Tibial nerve (tissue), 4 donors: ENCODE measurements at regions not wholly inside any gene's neighbourhood (a gene's known extent, or its start where the extent isn't known, plus 50 kb on each side); places are given as distances from the start of the nearest gene placed in this dataset.

Experiments used
- DNase-seq, 2 donors: peaks; one replicate each; pipeline ENCODE4 v3.0.0-alpha.2; 2019; ENCODE audit warnings: low spot score in 2 of 2
- H3K27ac ChIP-seq, 4 donors: fragments of 200-600 bp; sonication (generic) in 3 of 4; one replicate each; pipeline ENCODE4 v1.5.1; 2017 to 2019; ENCODE audit warnings: mild to moderate bottlenecking in 1 of 4
- H3K27me3 ChIP-seq, 2 donors: fragments of 200-600 bp; sonication (generic) in 1 of 2; one replicate each; pipeline versions ENCODE4 v1.5.1 to v1.6.0; 2017 to 2019
- H3K36me3 ChIP-seq, 3 donors: fragments of 200-600 bp; sonication (generic); one replicate each; pipeline ENCODE4 v1.5.1; 2018 to 2019
- H3K4me1 ChIP-seq, 4 donors: fragments of 200-600 bp; sonication (generic) in 3 of 4; one replicate each; pipeline ENCODE4 v1.5.1; 2017 to 2019
- H3K4me3 ChIP-seq, 4 donors: fragments of 200-600 bp; sonication (generic) in 3 of 4; one replicate each; pipeline ENCODE4 v1.5.1; 2017 to 2019; ENCODE audit warnings: mild to moderate bottlenecking in 1 of 4, moderate library complexity in 1 of 4
- H3K9me3 ChIP-seq, 4 donors: fragments of 200-600 bp; sonication (generic) in 3 of 4; one replicate each; pipeline ENCODE4 v1.5.1; 2017 to 2019
- CTCF ChIP-seq, 5 experiments: fragments of 200-600 bp in 3 of 5; fragments of 450-650 bp in 2 of 5; sonication (generic) in 3 of 5; IDR thresholded peaks; one replicate each; pipeline ENCODE4 v1.5.1; 2016 to 2019; ENCODE audit warnings: antibody characterized with exemption in 5 of 5, mild to moderate bottlenecking in 3 of 5, moderate library complexity in 2 of 5
- EP300 ChIP-seq, 2 donors: sonication (generic); formaldehyde crosslinking; IDR thresholded peaks; one replicate each; pipeline ENCODE4 v1.6.1; 2017; ENCODE audit warnings: antibody characterized with exemption in 2 of 2, mild to moderate bottlenecking in 1 of 2
- POLR2A ChIP-seq, 2 donors: fragments of 450-650 bp; IDR thresholded peaks; one replicate each; pipeline ENCODE4 v1.6.1; 2017; ENCODE audit warnings: antibody characterized with exemption in 2 of 2, mild to moderate bottlenecking in 2 of 2, moderate library complexity in 2 of 2
- WGBS, 2 donors: methylation state at CpG; one replicate each; pipeline ENCODE4 v1.1.5; 2018; 5-methylcytosine and 5-hydroxymethylcytosine counted together

GRCh38 chr7:152979376-152979775 lies 219.8 kb downstream of the ACTR3B start:
- H3K27me3 ChIP-seq: no peaks in the 10 kb centered on the region
- DNase-seq: no peak

DNA sequence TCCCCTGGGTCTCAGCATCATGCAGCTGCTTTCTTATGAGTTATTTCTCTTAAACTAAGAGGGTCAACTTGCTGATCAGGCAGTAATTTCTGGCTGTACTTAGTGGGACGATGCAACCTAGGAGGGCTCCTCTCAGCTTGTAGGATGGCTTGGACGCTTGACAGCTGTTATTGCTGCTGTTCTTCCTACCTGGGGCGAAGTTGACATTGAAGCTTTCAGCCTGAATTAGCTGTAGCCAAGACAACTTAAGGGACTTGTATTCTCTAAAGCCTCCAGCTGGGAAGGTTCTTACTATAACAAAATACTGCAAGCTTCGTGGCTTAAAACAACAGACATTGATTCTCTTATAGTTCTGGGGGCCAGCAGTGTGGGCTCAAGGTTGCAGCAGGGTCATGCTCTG lies 224.9 kb downstream of the ACTR3B start:
- no peak for DNase-seq
- no peaks in the 10 kb centered on the region for H3K9me3 ChIP-seq
- TF ChIP-seq EP300 (IDR thresholded peaks at IDR 0.05) (no peak), POLR2A (IDR thresholded peaks at IDR 0.05) (no peak), CTCF (IDR thresholded peaks at IDR 0.05) (no peak)
- no peak overlapping the region for H3K4me3 ChIP-seq
- WGBS, 2 donors: 44 to 46% methylated on average over 4 of the region's 4 CpGs
- H3K4me1 ChIP-seq: no peaks in the 10 kb centered on the region
- no peak overlapping the region for H3K27ac ChIP-seq
- H3K27me3 ChIP-seq: no peaks in the 10 kb centered on the region
- H3K36me3 ChIP-seq: no peaks in the 10 kb centered on the region

More at GRCh38 chr7:152979376-152979775, 219.8 kb downstream of the ACTR3B start:
- no peaks in the 10 kb centered on the region for H3K36me3 ChIP-seq
- WGBS, 2 donors: 42 to 47% methylated on average over 3 of the region's 3 CpGs
- TF ChIP-seq POLR2A (IDR thresholded peaks at IDR 0.05) (no peak), CTCF (IDR thresholded peaks at IDR 0.05) (no peak), EP300 (IDR thresholded peaks at IDR 0.05) (no peak)
- no peaks in the 10 kb centered on the region for H3K4me1 ChIP-seq
- H3K27ac ChIP-seq: no peak overlapping the region
- no peaks in the 10 kb centered on the region for H3K9me3 ChIP-seq
- H3K4me3 ChIP-seq: no peak overlapping the region

- H3K9me3 ChIP-seq: no peaks in the 10 kb centered on the region
- H3K4me1 ChIP-seq: no peaks in the 10 kb centered on the region
- TF ChIP-seq CTCF (IDR thresholded peaks at IDR 0.05) (no peak), POLR2A (IDR thresholded peaks at IDR 0.05) (no peak), EP300 (IDR thresholded peaks at IDR 0.05) (no peak)
- no peak overlapping the region for H3K27ac ChIP-seq
- no peaks in the 10 kb centered on the region for H3K36me3 ChIP-seq
- no peak for DNase-seq
- no peaks in the 10 kb centered on the region for H3K27me3 ChIP-seq
- no peak overlapping the region for H3K4me3 ChIP-seq
- 28 to 30% methylated on average over 4 of the region's 4 CpGs for WGBS, 2 donors
Observed at GRCh38 chr7:152986376-152986775, 226.8 kb downstream of the ACTR3B start.

DNA sequence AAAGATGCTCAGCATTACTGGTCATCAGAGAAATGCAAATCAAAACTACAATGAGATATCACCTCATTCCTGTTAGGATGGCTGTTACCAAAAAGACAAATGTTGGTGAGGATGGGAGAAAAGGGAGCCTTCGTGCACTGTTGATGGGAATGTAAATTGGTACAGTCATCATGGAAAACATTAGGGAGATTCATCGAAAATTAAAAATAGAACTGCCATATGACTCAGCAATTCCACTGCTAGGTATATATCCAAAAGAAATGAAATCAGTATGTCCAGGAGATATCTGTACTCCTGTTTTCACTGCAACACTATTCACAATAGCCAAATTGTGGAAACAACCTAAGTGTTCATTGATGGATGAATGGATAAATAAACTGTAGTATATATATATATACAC lies 228.1 kb downstream of the ACTR3B start:
- 87 to 91% methylated on average over 2 of the region's 2 CpGs for WGBS, 2 donors
- Histone ChIP-seq H3K27me3 (no peaks in the 10 kb centered on the region), H3K36me3 (no peaks in the 10 kb centered on the region), H3K4me1 (no peaks in the 10 kb centered on the region), H3K4me3 (no peak overlapping the region), H3K27ac (no peak overlapping the region), H3K9me3 (no peaks in the 10 kb centered on the region)
- TF ChIP-seq CTCF (IDR thresholded peaks at IDR 0.05) (no peak), EP300 (IDR thresholded peaks at IDR 0.05) (no peak), POLR2A (IDR thresholded peaks at IDR 0.05) (no peak)
- DNase-seq: no peak

DNA sequence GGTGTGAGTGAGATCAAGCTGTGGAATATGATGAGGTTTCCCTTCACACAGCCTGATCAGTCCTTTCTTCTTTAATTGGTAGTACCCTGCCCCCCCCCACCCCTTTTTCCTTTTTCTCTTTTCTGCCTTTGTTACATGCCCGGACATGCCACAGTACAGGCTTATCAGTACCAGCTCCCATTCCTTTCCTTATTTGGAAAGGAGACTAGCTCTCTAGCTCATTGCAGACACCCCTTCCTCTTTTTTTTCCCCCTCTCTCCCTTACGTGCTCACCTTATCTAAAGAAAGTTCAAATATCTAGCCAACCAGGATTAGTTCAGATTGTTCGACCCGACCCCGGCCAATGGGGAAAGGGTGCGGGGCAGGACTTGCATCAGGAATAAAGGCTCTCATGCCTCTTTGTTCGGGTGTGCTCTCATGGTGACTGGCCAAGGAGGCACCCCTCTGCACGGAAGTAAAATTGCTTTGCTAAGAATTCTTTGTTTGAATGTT lies 230.4 kb downstream of the ACTR3B start:
- 60 to 67% methylated on average over 8 of the region's 8 CpGs for WGBS, 2 donors
- H3K4me1 ChIP-seq: no peaks in the 10 kb centered on the region

More for the DNA sequence above, 230.4 kb downstream of the ACTR3B start:
- TF ChIP-seq CTCF (IDR thresholded peaks at IDR 0.05) (no peak), POLR2A (IDR thresholded peaks at IDR 0.05) (no peak), EP300 (IDR thresholded peaks at IDR 0.05) (no peak)
- Histone ChIP-seq H3K36me3 (no peaks in the 10 kb centered on the region), H3K9me3 (no peaks in the 10 kb centered on the region), H3K4me3 (no peak overlapping the region), H3K27ac (no peak overlapping the region), H3K27me3 (no peaks in the 10 kb centered on the region)
- no peak for DNase-seq
